ENCODE measurements at regions not wholly inside any gene's neighbourhood (a gene's known extent, or its start where the extent isn't known, plus 50 kb on each side); places are given as distances from the start of the nearest gene placed in this dataset.

DNA sequence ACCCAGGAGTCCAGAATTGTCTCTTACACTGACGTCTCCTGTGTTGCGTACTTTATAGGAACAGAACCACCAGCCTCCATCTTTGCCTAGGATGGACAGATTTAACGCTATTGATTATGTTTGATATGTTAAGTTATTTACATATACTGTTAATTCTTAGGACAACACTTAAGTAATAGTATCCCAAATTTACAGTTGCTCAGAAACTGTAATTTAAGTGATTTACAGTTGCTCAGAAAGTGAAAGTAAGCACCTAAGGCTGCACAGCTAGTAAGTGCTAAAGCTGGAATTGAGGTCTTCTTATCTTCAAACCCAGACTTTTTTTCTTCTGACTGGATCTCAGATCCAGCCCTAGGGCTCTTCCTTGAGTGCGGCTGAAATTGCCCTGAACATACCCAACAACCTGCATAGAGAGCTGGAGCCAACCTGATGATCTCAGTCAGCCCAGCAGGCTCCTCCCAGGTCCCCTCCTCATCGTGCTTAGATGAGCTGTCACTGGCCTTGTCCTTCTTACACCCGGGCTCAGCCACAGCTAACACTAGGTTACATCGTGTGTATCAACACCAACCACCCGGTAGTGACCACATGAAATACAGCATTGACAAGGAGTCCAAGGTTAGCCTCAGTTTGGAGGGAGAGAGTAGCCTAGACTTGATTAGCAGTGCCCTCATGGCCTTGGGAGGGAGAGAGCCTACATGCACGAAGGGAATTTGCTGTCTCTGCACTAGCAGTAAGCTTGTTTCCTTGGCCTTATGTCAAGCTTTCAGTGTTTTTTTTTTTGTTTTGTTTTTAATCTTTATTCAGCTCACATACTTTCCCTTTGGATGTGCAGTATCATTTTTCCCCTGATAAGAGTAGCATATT lies 111.1 kb upstream of the ARHGAP5 start:
- DNase-seq (ENCODE audit: low read depth): no peak

DNA sequence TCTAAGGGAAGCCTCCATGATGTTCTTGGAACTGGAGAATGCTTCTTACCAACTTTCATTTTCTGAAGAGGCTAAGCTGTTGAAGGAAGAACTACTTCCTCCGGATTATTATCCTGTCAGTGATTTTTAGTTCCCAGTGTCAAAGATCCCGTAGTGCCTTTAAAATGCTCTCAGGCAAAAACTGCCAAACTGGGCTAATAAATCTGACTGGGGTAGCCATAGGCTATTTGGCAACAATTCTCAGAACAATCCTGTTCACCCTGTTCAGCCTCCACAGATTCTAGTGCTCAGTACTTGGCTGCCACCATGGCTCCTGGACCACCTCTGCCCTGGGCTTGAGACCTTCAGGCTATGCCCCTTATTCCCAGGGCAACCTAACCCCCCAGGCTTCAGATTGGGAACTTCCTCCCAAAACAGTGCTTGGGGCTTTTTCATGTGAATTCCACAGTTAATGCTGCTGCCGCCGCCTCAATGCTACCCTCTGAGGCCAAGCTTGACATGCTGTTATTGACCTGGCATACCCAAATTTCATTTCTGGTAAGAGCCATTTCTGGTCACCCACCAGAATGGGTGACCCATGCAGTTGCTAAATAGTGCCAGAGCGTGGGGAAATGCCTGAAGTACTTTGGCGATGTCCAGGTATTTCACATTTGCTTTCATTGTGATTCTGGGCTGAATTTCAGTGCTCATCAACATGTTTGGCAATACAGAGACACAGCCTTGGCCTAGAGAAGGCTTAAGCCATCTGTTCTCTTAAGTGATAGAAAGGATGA lies 110.0 kb upstream of the ARHGAP5 start:
- DNase-seq (ENCODE audit: low read depth): no peak

DNA sequence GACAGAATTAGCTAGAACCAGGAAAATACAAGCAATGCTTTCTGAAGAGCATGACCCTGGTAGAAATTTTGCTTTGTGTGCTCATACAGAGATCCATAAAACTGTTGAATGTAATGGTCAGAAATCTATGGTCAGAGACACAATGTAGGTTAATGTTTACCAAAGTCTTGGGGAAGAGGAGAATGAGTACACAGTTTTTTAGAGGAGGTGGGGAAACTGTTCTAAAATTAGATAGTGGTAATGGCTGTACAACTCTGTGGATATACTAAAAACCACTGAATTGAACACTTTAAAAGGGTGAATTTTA lies 109.5 kb upstream of the ARHGAP5 start:
- DNase-seq (ENCODE audit: low read depth): no peak

- DNase-seq (ENCODE audit: low read depth): no peak
Observed at GRCh38 chr14:31968107-31968810, 108.8 kb upstream of the ARHGAP5 start.

DNA sequence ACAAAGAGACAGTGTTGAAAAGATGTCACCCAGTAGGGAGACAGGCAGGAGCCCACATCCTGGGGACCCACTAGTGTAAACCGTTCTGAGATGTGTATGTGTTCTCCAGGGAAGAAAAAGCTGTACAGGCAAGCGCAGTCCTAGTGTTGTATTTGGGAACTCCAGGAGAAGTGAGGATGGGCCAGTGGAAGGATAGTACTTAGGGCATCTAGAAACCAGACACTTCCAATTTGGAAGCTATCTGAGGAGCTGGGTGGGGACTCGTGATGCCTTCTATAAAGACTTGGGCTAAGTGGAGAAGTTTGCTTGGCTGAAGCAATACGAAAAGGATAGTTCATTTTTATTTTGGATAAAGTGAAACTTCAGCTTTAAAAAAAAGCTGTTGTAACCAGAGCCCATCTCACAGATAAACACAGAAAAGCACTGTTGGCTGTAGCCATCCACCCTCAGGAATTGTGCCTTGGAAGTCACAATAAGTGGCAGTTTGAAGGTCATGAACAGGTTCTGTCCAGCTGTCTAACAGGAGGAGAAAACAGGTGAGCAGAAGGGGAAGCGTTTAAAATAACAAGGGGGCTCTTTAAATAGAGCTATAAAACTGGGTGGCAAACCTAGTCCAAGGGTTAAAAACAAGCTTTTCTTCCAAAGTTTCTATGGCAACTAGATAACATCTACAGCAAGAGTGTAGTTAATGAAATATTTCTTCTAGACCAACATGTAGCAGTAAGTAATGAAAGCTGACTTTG lies 108.0 kb upstream of the ARHGAP5 start:
- no peak for DNase-seq (ENCODE audit: low read depth)

DNA sequence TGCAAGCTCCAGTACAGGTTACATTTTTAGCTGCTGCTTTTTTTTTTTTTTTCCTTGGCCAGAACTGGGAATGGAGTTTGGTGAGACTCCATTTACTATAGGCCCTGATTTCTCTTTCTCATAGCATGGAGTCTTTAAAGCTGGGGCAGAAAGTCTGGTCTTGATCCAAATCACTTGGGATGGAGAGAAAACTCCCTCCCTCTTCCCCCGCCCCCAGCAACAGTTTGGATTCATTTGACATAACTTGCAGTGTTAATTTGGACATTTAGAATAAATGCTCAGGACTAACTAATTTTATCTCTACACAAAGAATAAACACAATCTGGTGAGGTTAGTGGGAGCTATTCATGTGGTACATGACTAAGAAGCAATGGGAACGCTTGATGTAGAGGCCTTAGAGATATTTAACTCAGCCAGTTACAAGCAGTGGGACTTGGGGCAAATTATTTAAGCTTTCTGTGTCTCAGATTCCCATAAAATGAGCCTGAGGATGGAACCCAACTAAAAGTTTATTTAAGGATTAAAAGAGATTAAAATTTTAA lies 107.3 kb upstream of the ARHGAP5 start:
- DNase-seq (ENCODE audit: low read depth): no peak

DNA sequence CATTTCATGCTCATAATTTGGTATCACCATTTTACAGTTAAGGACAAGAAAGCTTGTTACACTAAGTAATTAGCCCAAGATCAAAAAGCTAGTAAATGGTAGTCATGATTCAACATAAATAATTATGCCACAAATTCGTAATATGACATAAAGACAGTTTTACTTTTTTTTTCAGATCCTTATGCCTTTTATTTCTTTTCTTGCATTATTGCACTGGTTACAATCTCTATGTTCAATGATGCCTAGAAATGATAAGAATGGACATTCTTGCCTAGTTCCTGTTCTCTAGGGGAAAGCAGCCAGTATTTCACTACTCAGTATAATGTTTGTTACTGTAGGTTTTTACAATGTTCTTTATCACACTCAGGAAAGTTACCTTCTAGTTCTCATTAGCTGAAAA lies 106.4 kb upstream of the ARHGAP5 start:
- no peak for DNase-seq (ENCODE audit: low read depth)

DNA sequence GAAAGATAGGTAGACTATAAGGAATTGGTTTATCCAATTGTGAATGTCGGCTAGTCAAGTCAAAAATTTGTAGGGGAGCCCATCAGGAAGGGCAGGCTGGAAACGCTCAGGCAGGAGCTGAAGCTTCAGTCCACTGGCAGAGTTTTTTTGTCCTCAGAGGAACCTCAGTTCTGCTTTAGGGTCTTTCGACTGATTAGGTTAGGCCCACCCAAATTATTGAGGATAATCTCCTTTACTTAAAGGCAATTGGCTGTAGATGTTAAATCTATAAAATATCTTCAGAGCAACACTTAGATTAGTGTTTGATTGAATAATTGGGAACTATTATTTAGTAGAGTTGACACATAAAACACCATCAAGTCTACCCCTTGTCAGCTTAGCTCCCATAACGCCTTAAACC lies 105.5 kb upstream of the ARHGAP5 start:
- no peak for DNase-seq (ENCODE audit: low read depth)

DNA sequence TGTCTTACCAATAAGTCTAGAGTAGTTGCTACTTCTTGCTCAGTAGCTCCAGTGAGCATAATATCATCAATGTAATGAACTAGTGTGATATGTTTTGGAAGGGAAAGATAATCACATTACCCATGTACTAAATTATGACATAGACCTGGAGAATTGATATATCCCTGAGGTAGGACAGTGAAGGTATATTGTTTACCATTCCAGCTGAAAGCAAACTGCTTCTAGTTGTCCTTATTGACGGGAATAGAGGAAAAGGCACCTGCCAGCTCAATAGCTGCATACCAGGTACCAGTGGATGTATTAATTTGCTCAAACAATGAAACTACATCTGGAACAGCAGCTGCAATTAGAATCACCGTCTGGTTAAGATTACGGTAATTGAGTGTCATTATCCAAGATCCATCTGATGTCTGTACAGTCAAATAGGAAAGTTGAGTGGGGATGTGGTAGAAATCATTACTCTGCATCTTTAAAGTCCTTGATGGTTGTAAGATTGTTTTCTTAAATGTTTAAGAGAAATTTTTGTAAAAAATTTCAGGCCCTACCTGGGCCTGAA lies 100.0 kb upstream of the ARHGAP5 start:
- DNase-seq (ENCODE audit: low read depth): no peak

DNA sequence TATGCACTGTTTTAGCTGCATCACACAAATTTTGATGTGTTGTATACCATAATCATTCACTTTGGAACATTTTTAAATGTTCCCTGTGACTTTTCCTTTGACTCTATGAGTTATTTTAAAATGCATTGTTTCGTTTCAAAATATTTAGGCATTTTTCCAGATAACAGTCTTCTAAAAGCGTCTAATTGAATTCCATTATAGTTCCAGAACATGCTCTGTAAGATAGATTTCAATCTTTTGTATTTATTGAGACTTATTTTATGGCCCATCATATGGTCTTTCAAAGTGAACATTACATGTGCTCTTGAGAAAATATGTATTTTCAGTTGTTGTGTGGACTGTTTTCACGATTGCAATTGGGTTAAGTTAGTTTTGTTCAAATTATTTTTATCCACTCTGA lies 98.7 kb upstream of the ARHGAP5 start:
- DNase-seq (ENCODE audit: low read depth): no peak

- no peak for DNase-seq (ENCODE audit: low read depth)
Observed at GRCh38 chr14:31982642-31983041, 94.5 kb upstream of the ARHGAP5 start.

DNA sequence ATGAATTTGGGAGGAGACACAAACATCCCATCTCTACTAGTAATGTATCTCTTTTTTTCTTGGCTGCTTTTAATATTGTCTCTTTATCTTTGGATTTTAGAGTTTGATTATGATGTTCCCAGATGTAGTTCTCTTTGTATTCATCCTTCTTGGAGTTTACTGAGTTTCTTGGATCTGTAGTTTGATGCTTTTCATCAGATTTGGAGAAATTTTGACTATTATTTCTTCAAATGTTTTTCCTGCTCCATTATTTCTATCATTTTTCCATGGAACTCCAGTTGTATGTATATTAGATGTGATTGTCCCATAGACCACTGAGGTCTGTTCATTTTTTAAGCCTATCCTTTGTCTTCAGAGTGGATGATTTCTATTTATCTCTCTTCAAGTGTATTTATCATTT lies 90.7 kb upstream of the ARHGAP5 start:
- DNase-seq (ENCODE audit: low read depth): no peak

DNA sequence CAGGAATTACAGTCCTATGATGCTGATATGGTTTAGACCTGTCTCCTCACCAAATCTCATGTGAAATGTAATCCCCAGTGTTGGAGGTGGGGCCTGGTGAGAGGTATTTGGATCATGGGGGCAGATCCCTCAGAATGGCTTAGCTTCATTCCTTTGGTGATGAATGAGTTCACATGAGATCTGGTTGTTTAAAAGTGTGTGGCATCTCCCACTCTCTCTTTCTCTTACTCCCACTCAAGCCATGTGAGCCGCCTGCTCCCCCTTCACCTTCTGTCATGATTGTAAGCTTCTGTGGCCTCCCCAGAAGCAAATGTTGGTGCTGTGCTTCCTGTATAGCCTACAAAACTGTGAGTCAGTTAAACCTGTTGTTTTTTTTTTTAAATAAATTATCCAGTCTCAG lies 89.4 kb upstream of the ARHGAP5 start:
- no peak for DNase-seq (ENCODE audit: low read depth)

- no peak for DNase-seq (ENCODE audit: low read depth)
Observed at GRCh38 chr14:31988244-31988643, 88.9 kb upstream of the ARHGAP5 start.

GRCh38 chr14:31990183-31990857 lies 86.8 kb upstream of the ARHGAP5 start:
- no peak for DNase-seq (ENCODE audit: low read depth)

DNA sequence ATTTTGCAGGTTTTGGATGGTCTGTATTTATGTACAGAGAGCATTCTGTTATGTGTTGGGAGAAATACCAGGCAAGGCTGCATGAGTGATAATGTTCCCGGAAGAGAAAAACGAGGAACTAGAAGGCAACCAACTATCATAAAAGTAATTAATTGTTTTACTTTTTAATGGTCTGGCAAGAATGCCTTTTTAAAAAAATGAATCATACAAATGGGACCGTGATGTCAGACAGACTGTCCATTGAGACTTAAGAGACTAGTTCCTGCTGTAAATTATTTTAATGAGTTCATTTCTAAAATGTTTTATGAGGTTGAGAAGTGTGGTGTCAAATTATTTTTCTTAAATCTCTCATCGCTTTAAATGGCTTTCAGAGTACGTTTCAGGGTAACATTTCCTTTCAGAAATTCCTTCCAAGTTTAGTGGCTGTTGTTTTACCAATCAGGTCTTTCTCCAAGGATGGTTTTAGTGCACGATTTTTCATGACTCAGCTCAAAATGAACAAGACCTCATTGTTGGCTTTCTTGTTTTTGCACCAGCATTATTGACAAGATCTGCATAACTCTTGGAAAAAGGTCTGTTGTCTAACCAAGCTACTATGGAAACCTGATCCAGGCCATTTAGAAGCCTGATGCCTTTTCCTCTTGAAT lies 86.1 kb upstream of the ARHGAP5 start:
- DNase-seq (ENCODE audit: low read depth): no peak

GRCh38 chr14:31992011-31992447 lies 85.1 kb upstream of the ARHGAP5 start:
- no peak for DNase-seq (ENCODE audit: low read depth)

DNA sequence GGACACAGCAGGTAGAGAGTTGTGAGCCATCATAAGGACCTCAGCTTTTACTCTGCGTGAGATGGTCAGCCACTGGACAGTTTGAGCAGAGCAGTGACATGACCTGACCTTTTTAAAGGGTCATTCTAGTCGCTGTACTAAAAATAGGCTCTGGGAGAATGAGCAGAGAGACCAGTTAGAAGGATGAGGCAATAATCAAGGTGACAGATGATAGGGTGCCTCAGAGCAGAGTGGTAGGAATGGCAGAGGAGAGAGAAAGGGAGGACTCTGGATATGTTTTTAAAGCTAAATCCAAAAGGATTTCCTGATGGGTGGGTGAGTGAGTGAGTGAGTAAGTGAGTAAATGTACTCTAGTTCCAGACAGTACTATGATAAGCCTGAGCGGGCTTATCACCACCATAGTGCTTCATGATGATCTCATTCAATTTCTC lies 83.6 kb upstream of the ARHGAP5 start:
- no peak for DNase-seq (ENCODE audit: low read depth)

- DNase-seq (ENCODE audit: low read depth): no peak
Observed at GRCh38 chr14:31994391-31995033, 82.6 kb upstream of the ARHGAP5 start.

DNA sequence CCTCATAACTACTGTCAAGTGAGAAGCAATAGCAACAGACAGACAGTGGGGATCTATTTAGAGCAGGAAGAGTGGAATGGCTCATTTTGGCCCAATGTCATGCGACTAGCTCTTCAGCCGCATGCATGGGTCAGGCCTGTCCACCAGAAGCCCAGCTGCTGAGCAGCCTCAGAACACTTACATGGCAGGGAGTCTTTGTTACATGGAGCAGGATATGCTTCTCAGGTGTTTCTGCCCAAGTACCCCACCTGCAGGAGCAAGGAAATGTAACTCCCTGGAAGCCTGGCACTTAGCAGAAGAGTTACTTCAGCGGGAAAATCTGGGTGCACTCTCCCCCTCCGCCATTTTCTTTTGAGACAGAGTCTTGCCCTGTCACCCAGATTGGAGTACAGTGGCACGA lies 73.5 kb upstream of the ARHGAP5 start:
- DNase-seq (ENCODE audit: low read depth): no peak
